GM18909 (cell line): ENCODE measurements at regions not wholly inside any gene's neighbourhood (a gene's known extent, or its start where the extent isn't known, plus 50 kb on each side); places are given as distances from the start of the nearest gene placed in this dataset.
A peak's percentile ranks its signal among the peaks of the same experiment; 100 is the strongest.

Source experiments
- ATAC-seq: cut with Tn5 transposase; IDR thresholded peaks from one replicate; pipeline ENCODE4 v1.9.1; 2021; ENCODE audit warnings: mild to moderate bottlenecking; ENCODE audit not compliant: unreplicated experiment, poor library complexity

GRCh38 chr12:97912943-97913342 is 450.3 kb downstream of the RMST start:
- no peak for ATAC-seq

GRCh38 chr12:97921979-97922722 is 459.5 kb downstream of the RMST start:
- ATAC-seq, result no peak

DNA sequence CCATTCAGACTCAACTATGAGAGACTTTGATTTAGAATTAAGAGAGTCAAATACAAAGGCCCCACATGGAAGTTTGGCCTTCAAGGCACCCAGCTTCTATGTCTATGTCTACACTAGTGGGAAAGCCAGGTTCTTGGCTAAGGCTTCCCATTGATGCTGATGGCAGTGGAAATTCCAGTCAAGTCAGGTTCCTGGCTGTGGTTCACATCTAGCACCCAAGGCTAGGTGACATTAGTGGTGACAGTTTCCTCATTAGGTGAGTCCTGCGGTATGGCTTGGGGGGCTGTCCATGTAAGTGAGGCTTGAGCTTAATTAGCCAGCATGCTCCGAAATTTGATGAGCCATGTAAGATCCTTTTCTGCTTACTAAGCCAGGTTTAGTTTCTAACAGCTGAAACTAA is 460.9 kb downstream of the RMST start:
- no peak for ATAC-seq

DNA sequence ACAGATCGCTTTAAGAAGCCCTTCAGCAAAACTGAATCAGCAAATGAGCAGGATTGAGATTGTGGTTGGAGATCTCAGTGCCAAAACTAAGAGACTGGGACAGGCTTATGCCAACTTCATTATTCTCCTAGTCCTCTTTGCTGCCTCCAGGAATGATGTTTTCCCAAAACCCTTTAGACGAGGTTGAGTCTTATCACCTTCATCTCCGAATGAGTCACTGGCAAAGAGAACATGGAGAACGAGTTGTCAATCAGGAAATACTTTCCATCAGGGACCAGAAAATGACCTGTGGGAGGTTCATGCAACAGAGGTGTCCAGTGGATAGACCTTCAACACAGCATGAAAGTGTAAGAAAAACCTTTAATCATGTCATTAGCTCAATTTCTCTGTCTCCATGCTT is 461.5 kb downstream of the RMST start:
- no peak for ATAC-seq

GRCh38 chr12:97927977-97928376 is 465.4 kb downstream of the RMST start:
- ATAC-seq, result no peak

- no peak for ATAC-seq
These were observed 473.6 kb downstream of the RMST start for GRCh38 chr12:97936165-97936564.

DNA sequence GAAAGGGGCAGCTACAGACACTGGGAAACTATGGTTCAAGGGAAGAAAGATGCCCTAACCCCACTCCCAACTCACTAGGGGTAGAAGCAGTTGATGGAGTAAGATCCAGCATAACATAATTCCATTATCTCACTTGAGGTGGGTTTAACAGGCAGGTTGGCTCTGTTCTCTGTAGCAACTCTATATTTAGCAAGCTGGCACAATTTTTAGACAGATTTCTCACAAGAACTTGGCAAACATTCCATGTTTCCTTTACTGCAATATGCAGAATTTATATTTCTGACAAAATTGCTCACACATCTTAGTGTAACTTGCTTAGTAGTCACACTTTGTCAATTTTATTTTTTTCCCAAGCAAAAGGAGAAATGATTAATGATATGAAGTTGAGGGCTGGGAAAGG is 475.4 kb downstream of the RMST start:
- ATAC-seq, result no peak

DNA sequence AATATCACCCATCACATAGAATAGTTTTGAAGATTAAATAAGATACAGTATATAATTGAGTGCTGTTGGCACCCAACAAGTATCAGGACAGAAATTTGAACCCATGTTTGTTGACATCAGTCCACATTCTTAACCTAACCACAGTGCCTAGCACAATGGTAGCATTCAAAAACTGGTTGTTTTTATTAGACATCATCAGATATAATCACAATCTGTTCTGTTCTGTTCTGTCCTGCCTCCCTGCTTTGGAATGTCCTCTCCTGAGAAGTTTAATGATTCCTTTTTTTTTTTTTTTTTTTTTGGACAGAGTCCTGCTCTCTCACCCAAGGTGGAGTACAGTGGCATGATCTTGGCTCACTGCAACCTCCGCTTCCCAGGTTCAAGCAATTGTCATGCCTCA is 476.6 kb downstream of the RMST start:
- ATAC-seq, result no peak

DNA sequence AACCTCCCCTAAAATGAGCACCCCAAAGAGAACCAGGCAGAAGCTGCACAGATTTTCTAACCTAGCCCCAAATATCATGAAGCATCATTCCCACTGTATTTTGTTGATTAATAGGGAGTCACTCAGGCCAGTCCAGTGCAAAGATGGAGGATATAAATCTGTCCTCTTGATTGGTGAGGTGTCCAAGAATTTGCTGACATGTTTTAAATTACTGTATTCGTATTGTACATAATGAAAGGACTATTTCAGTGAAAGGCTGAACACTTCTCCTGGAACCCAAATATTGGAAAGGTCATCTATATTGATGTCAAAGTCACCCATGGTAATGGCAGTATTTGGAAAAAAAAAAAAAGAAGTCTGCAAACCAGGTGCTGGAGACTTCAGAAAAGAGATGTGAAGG is 477.5 kb downstream of the RMST start:
- no peak for ATAC-seq

GRCh38 chr12:97940629-97941028 is 478.0 kb downstream of the RMST start:
- no peak for ATAC-seq

DNA sequence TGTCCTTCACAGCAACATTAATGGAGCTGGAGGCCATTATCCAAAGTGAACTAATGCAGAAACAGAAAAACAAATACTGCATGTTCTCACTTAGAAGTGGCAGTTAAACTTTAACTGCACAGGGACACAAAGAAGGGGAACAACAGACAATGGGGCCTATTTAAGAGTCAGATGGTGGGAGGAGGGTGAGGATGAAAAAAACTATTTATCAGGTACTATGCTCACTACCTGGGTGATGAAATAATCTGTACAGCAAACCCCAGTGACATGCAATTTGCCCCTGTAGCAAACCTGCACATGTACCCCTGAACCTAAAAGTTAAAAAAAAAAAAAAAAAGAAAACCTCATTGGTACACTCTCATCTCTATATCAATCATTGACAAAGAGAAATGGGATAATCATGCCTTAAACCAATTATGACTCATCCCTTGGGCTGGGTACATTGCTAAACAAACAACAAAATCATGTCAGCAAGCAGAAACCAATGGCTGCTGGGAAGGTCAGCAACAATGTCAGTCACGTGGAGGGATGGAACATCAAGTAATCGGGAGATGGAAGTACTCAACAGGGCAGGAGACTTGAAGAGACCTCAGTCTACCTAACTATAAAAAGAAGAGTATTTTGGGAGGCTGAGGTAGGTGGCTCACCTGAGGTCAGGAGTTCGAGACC is 479.2 kb downstream of the RMST start:
- ATAC-seq, result no peak

DNA sequence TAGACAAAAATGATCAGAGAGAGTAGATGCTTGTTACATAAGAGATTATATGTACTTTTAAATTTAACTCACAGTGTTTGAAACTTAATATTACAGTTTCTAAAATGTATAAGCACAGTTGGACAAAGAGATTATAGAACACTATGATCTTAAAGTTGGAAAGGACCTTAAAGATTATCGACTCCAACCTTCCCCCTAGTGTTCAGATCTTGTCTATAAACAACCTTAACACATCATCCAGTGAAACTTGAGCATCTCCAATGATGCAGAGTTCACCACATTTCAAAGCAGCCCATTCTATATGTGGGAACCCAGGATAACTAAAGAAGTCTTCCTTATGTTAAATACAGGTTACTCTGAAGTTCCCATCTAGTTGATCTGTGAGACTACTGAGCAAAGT is 480.8 kb downstream of the RMST start:
- ATAC-seq, result no peak

DNA sequence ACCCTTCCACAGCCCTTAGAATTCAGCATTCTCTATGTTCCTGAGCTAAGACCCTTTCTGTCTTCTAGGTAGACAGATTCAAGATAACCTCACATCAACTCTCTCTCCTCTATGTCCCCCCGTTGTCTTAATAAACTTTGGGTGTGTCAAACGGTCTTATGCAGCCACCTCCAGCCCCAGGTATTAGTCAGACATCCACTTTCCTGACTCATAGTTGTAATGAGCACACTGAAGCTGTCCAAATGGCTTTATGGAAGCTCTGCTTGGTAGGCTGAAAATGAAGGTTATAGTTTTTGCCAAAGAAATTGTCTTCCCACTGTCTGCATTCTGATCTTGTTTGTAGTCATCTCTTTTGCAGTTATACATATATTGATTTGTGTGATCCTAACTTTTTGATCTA is 482.0 kb downstream of the RMST start:
- ATAC-seq, result no peak

DNA sequence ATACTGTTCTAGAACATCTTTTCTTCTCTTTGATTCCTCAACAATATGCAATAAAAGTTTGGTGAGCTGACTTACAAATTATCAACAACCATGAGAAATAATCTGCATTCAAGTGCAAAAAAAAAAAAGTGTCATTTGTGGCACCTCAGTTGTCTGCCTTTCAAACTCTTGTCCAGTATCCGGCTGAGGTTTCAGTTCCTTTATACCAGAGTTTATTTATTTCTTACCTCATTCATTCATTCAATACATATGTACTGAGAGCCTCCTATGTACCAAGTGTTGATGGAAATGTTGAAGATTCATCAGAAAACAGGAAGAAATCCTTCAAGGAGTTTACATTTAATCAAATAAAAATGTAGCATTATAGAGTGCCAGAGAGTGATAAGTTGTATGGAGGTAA is 484.1 kb downstream of the RMST start:
- no peak for ATAC-seq

DNA sequence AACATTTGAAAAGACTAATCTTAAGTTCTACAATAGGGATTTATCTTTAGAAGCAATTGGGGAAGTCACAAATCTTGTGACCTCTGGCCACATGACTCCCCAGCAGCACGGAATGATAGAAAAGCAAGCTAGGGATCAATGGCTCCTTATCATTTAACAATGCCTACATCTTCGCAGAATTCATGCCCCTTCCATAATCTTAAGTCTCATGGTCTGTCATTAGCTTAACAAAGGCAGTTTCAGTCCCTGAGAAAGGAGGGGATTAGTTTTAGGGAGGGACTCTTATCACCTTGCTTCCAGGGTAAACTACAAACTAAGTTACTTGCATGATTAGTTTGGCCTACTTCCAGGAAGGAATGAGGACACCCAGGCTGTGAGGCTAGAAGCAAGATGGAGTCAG is 486.0 kb downstream of the RMST start:
- no peak for ATAC-seq

- ATAC-seq, result no peak
These were observed 488.6 kb downstream of the RMST start for GRCh38 chr12:97951239-97951638.

DNA sequence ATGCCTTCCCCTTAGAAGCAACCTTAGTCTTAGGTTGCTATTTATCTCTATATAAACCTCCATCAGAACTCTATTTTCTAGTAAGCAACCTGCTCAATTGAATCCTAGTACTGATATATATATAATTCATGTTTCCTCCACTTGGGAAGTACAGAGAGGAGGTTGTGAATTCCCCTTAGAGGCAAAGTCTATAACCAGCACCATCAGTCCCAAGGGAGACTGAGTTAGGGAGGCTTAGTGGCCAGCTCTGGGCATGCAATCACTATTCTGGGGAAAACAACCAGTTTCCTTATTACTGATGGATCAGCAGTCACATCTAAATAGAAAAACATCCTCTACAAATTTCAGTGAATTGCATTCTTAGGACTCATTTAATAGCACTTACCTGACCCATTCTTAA is 489.1 kb downstream of the RMST start:
- ATAC-seq, result no peak

- no peak for ATAC-seq
These were observed 494.5 kb downstream of the RMST start for GRCh38 chr12:97957109-97957508.

DNA sequence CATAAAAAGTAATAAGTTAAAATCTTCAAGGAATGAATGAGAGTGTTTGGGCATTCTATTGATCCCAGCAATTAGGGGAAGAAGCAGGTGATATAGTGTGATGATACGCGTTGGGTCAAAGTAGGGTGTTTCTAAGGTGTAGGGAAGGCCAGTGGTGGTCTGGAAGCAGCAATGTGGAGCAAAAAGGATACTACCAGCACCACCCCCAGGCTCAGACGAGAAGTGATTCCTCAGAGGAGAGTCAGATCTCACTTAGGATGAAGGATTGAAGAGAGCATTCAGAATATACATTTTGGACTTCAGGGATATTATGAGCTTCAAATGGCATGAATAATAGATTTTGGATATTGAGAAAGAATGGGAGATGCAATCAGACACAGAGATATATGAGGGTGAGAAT is 497.6 kb downstream of the RMST start:
- no peak for ATAC-seq

GRCh38 chr12:97960741-97961608 is 498.4 kb downstream of the RMST start:
- peak; percentile 81 for ATAC-seq

GRCh38 chr12:97967831-97968230 is 505.2 kb downstream of the RMST start:
- ATAC-seq, result no peak
